ENCODE measurements at regions not wholly inside any gene's neighbourhood (a gene's known extent, or its start where the extent isn't known, plus 50 kb on each side); places are given as distances from the start of the nearest gene placed in this dataset.

DNA sequence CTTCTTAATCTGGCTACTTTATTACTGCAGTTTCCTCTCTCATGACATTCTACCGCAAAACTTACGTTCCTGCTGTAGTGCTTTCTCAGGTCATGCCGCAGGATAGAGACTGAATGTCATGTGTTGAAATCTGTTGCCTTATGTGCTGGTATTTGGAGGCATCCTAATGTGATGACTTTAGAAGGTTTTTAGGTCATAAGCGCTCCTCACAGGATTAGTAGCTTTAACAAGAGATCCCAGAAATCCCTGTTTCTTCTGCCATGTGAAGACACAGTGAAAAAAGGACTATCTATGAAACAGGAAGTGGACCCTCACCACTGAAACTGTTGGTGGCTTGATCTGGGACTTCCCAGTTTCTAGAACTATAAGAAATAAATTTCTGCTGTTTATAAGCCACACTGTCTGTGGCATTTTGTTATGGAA lies 209.3 kb downstream of the LACC1 start:
- DNase-seq (ENCODE audit: low read depth in 4 of 4, low spot score in 2 of 4), result no peak

- no peak for DNase-seq (ENCODE audit: low read depth in 4 of 4, low spot score in 2 of 4)
These were observed 209.7 kb downstream of the LACC1 start for GRCh38 chr13:44089452-44089851.

- no peak for DNase-seq (ENCODE audit: low read depth in 4 of 4, low spot score in 2 of 4)
These were observed 212.6 kb downstream of the LACC1 start for GRCh38 chr13:44092078-44092970.

DNA sequence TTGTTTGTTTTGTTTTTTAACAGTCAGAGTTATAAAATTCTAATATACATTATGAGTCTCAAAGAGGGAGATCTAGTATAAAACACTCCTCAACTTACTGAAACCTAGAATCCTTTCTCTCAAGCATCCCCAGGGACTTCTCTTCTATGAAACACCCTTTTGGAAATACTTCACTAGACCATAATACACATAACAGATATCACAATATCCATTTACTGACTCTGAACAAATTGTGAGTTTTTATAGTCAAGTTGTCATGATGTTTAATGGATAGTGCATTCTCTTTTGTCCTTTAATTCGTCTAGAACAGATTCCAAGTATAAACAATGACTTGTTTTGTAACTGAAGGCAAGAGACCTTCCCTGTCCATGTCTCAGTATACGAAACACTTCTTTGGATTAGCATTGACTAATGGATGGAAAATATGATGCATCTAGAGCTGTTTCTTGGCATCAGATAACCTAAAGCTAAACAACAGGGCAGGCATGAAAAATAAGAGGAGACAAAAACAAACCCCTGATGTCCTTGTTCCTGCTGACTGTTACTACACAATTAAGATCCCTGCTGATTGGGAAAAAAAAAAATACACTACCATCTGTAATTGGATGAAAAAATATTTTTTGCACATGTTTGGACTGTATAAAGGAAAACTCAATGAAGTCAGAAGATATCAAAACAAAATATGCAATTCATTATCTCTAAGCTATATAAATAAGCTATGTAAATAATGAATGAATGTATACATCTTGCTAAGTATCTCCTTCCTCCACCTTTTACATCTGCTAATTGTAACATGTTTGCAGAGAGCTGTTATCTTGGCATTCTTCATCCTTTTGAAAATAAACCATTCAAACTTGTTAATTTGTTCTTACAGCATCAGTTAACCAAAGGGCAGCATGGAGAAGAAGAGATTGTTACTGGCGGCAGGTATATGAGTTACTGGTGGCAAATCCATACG lies 214.2 kb downstream of the LACC1 start:
- no peak for DNase-seq (ENCODE audit: low read depth in 4 of 4, low spot score in 2 of 4)

DNA sequence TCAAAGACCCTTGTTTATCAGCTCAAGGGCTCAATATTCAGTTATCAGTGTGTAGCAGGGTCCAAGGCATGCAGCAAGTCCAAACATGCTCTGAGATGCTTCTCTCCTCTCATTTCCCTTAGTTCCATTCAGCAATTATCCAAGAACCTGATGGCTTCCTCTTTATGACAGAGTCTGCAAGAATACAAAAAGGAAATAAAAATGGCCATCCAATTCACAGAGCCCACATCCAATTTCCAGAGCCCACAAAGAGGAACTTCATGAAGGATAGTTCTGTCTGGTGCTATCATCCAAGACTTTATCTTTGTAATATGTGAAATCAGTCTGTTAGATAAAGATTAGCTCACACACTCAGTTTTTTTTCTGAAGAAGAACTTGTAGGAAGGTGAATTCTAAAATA lies 217.2 kb downstream of the LACC1 start:
- DNase-seq (ENCODE audit: low read depth in 4 of 4, low spot score in 2 of 4), result no peak

- no peak for DNase-seq (ENCODE audit: low read depth in 4 of 4, low spot score in 2 of 4)
These were observed 218.9 kb downstream of the LACC1 start for GRCh38 chr13:44098559-44098958.

GRCh38 chr13:44101347-44102083 lies 221.8 kb downstream of the LACC1 start:
- DNase-seq (ENCODE audit: low read depth in 4 of 4, low spot score in 2 of 4), result no peak

DNA sequence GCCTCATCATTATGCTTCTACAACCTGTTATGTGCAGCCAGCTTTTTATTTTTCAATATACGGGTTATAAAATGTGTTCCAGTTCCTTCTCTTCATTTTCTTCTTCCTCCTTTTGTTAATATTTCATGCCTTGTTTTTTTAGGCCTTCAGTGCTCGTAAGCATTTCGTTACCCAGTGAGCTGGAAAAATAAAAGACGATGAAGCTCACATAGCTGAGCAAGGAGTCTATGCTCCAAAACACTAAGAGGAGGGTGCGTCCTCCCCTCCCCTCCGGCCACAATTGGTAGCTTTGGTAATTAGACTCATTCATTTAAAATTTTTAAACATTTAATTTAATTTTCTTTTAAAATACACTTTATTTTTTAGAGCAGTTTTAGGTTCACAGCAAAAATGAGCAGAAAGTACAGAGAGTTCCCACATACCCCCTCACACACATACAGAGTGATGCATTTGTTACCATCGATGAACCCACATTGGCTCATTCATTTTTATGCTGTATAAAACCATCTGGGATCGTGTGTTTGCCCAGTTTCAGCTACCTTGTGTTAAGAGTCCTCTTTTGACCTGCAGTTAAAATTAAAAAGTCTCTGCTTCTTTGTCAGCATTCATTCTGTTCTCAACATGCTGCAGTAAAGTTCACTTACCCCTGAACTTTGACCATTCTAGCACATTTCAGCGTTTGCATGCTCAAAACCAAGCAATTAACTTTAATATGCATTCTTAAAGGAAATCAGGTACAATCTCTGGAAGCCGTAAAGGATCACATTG lies 223.9 kb downstream of the LACC1 start:
- DNase-seq (ENCODE audit: low read depth in 4 of 4, low spot score in 2 of 4), result no peak

DNA sequence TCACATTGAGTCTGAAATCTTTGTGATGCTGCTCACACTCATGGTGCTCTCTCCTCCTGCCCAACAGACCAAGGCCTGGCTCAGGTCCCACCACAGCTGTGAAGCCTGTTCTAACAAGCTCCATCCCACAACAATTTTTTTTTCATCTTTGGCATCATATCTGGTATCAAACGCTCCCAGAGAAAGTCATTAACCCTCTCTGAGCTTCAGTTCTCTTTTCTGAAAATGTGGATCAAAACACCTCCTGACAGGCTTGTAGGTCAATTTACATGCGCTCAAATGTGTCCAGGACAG lies 224.4 kb downstream of the LACC1 start:
- no peak for DNase-seq (ENCODE audit: low read depth in 4 of 4, low spot score in 2 of 4)

- DNase-seq (ENCODE audit: low read depth in 4 of 4, low spot score in 2 of 4), result no peak
These were observed 225.3 kb downstream of the LACC1 start for GRCh38 chr13:44104969-44105368.

DNA sequence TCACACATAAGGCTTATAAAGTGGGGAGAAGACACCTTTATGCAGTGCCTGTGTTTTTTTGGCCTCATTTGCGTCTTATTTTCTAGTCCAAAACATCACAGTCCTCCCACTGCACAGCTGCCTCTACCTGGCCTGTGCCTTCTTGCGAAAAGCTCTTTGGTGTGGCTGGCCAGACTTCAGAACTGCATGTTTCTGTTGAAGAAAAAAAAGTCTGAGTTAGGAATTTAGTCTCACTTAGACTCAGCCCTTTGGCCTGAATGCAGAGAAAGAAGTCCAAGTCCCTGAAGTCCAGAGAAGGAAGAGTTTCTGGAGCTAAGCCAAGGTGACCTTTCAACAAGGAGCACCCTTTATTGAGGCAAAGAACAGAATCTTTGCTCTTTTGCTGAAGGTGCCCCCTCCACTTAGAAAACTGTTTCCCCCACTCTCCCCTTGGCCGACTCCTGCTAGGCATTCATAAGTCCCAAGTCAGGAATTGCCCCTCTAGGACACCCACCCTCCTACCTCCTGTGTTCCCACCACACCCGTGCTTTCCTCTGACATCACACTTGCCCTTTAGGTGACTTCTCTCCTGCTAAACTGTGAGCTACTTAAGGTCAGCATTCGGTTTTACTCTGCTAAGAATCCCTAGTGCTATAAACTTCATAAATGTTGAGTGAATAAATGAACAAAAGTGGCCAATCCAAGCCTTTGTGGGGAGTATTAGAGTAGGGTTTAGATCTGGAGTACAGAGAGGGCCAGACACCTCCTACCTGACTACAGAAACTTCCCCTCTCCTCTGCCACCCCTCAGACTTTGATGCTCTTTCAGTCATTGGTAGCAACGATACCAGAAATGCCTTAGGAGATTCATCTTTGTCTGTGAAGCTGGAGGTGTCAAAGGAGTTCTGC lies 226.8 kb downstream of the LACC1 start:
- DNase-seq (ENCODE audit: low read depth in 4 of 4, low spot score in 2 of 4), result no peak

GRCh38 chr13:44107357-44108121 lies 227.8 kb downstream of the LACC1 start:
- no peak for DNase-seq (ENCODE audit: low read depth in 4 of 4, low spot score in 2 of 4)

DNA sequence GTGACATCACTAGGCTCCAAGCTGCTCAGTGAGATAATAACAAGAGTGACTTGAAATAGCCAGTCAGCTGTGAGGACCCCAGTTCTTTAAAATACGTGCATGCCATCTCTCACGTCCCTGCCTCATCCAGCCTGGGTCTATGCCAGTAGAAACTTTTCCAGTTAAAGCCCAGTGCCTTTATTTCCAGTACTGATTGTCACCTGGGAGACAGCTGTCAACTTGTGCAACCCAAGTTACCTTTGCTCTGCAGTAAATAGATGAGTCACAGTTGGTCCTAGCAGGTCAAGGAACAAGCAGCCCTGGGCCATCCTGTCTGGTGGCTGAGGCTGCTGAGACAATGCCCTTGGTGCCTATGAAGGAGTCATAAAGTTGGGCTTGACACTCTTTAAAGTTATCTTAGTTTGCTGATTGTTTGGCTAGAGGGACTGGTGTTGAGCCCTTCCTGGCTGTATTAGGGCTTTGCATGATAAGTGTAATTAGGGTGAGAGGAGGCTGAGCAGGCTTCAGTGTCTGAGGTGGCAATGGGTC lies 228.7 kb downstream of the LACC1 start:
- DNase-seq (ENCODE audit: low read depth in 4 of 4, low spot score in 2 of 4), result no peak

- no peak for DNase-seq (ENCODE audit: low read depth in 4 of 4, low spot score in 2 of 4)
These were observed 230.5 kb downstream of the LACC1 start for GRCh38 chr13:44110091-44110621.

GRCh38 chr13:44111701-44112100 lies 232.0 kb downstream of the LACC1 start:
- no peak for DNase-seq (ENCODE audit: low read depth in 4 of 4, low spot score in 2 of 4)

GRCh38 chr13:44112700-44113329 lies 233.1 kb downstream of the LACC1 start:
- no peak for DNase-seq (ENCODE audit: low read depth in 4 of 4, low spot score in 2 of 4)

- DNase-seq (ENCODE audit: low read depth in 4 of 4, low spot score in 2 of 4), result no peak
These were observed 237.0 kb downstream of the LACC1 start for GRCh38 chr13:44116562-44117332.

All from left renal cortex interstitium (tissue), 4 donors.